AG20443 (cell line): ENCODE measurements at regions not wholly inside any gene's neighbourhood (a gene's known extent, or its start where the extent isn't known, plus 50 kb on each side); places are given as distances from the start of the nearest gene placed in this dataset.
A peak's percentile ranks its signal among the peaks of the same experiment; 100 is the strongest.

Experiments used
- DNase-seq: peaks from one replicate; pipeline ENCODE4 v3.0.0; 2012; ENCODE audit warnings: low spot score, mixed read lengths

DNA sequence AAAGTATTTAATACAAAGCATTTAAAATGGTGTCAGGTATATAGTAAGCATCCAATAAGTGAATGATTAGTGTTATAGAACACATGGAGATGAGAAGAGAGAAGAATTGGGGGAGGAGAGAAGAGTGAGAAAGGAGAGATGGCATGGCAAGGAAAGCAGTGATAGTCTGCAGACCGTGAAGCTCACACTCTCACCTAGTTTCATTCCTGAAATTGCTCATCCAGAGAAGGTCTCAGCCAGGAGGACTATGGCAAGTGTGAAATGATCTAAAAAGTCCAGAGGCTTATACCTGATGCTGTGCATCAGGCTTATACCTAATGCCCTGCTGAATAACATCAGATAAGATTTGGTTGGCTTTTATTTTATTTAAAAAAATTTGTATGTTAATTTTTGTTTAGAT lies 351.6 kb upstream of the KLF12 start:
- DNase-seq = no peak

DNA sequence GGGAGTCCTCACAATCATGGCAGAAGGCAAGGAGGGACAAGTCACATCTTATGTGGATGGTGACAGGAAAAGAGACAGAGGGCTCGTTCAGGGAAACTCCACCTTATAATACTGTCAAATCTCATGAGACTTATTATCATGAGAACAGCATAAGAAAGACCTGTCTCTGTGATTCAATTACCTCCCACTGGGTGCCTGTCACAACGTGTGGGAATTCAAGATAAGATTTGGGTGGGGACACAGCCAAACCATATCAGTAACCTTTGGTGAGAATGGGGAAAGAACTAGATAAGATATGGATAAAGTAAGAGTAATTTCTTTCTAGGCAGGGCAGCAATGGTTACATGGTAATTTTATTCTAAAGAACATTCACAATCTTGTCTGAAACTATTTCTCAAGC lies 344.9 kb upstream of the KLF12 start:
- DNase-seq = no peak

DNA sequence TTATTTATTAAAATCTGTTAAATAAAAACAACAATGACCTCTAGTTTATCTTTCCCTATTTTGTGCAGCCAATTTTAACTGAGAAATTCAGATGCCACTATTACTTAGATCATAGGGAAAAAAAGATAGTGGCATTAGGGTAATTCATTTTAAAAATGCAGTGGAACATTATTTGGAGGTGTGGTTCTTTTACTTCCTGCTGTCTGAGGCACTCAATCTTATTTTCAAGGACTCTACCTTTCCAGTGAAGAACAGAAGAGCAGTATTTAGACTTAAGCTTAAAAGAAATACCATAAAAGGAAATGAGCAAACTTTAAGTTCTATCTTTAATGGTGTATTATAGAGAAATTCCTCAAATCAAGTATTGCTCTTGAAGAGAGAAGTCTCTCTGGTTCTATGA lies 342.6 kb upstream of the KLF12 start:
- no peak for DNase-seq

DNA sequence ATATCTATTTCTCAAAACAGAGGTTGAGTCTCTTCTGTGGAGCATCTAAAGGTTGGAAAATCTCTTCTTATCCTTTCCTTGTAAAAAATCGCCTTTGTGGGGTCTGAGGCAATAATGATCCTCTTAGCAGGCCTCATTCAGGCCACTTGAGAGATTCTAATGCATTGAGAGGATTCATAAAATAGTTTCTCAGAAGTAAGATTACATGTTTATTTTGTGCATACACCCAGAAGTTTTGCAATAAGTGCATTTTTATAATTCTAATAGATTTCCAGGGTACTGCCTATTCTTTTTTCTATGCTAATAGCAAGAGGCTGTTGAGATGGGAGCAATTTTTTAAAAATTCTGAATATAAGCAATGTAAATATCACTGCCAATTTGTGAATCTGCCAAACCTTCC lies 342.2 kb upstream of the KLF12 start:
- DNase-seq = no peak

DNA sequence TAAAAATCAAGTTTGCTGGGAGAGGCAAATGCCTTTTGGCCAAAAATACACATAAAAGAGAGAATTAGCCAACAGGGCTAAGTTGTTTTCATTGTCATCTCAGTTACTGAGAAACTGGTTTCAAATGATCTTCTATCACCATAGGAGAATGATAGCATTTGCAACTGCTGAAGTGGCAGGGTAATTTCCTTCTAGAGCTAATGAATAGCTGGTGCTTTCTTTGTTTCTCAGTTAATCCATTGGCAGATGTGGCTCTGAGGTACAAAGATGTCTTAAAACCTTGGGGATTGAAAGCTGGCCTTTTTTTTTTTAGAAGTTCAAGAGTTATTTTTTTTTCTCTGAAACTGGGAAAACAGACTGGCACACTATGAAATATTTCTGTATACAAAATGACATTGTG lies 332.7 kb upstream of the KLF12 start:
- no peak for DNase-seq

DNA sequence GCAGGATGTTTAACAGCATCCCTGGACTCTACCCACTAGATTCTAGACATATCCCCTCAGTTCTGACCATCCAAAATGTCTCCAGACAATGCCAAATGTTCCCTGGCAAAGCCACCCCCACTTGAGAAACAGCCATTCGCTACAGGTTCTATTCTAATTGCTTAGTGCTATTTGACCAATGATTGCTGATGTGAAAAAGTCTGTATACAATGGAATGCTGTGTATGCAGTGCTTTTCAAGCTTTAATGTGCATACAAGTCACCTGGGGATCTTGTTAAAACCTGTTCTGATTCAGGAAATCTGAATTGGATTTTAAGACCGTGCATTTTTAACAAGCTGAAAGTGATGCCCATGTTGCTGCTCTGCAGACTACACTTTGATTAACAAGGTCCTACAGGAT lies 331.8 kb upstream of the KLF12 start:
- no peak for DNase-seq

DNA sequence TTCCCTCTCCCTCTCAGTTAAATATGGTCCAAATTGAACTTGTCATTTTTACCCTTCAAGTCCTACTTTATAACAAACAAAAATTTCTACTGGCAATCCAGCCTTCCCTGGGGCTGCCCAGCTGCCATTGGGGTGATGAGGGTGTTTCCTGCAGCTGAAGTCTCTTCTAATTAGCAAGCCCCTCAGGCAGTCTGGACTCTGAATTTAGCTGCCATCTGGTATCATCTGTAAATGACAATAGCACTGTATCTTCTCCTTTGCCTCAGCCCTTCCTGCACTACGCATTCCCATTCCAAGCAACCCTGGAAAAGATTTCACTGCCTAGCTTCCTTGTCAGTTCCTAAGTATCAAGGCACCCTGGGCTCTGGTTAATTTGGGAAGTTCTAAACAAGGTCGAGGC lies 331.1 kb upstream of the KLF12 start:
- DNase-seq = no peak

DNA sequence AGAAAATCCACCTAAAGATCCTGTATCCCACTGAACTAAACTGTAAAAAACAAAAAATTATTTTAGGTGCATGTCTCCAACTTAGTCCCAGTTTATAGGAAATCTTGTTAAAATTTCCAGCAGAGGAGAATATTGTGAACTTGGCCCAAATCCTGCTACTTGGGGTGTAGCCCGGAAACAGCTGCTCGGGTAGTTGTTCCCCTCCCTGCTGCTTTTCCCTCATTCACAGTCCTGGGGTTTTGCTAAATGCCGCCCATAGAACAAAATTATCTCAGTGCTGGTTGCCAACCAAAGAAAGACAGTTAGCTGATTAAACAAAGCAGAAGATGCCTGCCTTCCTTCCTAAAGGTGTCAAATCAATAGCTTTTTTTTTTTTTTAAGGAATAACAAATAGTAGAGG lies 330.5 kb upstream of the KLF12 start:
- DNase-seq = peak; percentile 47

DNA sequence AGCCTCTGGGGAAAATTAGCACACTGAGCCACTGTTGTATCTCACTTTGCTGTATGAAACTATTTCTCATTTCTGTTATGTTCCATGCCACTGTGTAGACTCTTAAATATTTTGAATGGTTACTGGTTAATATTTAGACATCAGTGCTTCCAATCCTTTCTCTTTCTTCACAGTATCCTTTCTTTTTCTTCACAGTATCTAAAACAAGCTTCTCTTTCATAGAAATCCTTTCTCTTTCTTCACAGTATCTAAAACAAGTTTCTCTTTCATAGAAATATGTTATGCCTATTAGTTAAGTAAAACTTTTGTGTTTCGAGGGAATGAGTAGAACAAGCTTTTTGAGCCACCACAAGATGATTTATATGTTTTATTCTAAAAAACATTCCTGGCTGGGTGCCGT lies 326.8 kb upstream of the KLF12 start:
- DNase-seq = no peak

DNA sequence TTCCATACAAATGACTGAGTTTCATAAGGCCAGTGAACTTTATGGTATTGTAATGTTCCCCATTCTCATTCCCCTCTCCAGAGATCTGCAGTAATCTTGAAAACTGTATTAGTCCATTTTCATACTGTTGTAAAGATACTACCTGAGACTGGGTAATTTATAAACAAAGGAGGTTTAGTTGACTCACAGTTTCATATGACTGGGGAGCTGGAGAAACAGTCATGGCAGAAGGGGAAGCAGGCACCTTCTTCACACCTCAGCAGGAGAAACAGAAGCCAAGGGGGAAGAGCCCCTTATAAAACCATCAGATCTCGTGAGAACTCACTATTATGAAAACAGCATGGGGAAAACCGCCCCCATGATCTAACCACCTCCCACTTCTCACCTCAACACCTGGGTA lies 318.7 kb upstream of the KLF12 start:
- no peak for DNase-seq

DNA sequence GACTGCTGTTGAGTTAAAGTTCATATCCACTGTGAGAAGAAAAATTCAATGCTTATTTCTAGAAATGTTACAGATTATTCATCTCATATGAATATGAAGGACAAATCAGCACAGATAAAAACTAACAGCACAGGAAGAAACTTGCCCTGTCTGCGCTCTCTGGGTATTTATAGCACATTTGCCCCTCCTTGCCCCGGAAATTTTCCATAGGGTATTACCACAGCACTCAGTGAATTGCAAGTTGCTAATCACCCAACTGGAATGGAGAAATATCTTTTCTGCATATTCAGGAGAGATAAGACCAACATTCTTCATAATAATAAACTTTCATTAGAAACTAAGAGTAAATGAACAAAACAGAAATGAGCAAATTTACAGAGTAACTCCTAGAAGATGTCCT lies 318.0 kb upstream of the KLF12 start:
- no peak for DNase-seq

DNA sequence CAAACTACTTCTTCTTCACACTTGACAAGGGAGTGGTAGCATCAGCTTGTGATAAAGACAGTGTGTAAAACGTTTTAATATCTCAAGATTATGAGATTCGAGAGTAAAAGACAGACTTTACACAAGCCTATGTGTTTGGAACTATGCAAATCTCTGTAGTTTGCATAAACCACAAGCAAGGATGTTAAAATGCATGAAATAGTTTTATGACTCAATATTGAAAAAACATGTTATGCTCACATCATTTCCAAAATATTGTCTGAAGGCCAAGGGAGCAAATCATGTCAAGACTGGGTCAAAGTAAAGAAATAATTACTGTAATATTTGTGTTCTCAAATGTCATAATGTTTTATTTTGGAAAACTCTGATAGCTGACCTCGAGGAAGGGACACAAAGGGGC lies 316.8 kb upstream of the KLF12 start:
- peak; percentile 41 for DNase-seq

DNA sequence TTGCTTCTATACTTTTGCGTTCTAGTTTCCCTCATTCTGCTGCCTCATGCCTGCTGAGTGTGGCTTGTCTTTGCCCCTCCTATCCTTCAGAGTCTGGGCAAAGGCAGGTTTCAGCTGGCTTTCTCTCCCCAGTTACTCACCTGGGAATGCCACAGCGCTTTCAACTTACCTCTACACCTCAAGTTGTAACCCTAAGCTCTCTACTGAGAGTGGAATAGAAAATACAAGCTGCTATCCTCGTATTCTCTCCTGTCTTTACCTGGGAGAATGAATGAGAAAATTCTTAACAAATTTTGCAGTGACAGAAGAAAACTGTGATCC lies 316.3 kb upstream of the KLF12 start:
- DNase-seq = no peak

DNA sequence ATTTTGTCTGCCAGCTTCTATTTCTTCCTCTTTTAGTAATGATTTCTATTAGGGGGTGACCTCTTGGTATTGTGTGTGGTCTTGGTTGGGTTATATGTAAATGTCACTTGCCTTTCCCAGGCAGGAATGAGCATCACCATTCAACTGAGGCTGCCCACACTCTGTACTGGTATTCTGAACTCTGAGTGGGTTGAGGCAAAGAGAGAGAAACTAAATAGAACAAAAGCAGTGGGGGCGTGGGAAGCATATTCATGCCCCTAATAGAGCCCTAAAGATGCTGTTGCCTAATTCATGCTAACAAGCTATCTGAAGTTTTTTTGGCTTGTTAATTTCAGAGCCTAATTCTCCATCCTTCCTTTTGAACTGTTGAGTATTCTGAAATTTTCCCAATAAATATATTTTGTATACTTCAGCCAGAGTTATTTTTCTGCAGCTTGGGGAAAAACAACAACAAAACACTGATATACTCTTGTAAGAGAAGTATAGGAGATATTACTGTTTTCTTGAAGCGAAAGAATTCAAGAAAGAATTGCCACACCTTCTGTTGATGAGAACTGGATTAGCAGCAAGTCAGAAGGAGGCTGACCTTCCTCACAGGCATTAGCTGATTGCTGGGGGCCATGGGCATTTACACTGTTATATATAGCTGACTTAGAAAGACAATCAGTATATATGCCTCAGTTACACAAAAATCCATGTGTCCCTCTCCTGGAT lies 315.8 kb upstream of the KLF12 start:
- no peak for DNase-seq

DNA sequence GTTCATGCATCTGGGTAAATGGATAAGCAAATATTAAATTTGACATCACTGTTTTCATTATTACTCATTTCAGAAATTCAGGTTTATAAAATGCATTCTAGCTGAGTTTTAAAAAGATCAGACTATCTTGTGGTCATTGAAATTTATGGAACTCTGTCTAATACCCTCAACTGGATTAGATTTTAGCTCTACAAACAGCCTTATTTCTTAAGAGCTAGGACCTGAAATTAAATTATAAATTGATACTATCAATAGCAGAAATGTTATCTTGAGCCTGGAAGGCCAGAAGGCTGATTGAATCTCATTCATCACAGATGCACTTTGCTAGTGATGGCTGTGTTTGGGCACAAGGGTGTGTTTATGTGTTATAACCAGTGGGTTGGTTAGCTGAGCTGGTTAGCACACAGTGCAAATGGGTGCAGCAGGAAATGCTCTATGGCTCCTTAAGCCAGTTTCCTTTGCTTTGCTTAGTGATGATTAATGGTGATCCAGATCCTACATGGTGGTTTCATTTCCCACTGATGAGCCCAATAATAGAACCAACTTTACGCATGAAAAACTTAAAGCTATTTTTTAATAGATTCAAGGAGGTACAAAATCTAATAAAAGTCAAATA lies 310.8 kb upstream of the KLF12 start:
- DNase-seq = no peak

DNA sequence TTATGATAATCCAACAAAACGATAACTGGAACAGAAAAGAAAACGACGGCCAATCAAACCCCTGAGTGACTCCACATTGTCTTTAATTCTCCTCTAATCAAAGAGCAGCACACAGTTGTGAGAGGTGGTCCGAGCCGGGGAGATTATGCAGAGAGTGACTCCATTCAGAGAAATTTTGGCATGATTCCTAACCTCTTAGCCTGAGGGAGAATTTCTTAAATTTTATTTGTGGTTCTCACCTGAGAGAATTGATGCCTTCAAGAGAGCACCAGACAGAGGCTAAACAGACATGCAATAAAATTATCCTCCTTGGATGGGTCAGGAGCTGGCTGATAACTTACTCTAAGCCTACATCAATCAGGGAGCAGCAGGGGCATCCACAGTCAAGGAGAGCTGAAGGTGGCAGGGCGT lies 310.0 kb upstream of the KLF12 start:
- DNase-seq = no peak

DNA sequence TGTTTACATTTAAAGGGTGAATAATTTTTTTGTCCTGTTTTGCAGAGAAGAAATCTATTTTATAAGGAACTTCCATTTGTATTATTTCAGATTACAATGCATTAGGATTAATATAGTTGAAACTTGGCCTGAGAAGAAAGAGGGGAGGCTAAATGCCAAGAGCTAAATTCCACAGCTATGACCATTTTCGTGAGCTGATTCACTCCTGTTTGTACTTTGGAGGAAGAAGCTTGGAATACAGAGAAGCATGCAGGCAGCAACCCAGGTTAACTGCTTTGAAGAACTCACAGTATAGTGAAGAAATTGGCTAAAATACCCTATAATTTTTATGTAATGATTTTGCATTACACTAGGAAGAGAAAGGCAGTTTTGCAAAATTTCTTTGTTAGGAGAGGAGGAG lies 309.4 kb upstream of the KLF12 start:
- DNase-seq = peak; percentile 82

DNA sequence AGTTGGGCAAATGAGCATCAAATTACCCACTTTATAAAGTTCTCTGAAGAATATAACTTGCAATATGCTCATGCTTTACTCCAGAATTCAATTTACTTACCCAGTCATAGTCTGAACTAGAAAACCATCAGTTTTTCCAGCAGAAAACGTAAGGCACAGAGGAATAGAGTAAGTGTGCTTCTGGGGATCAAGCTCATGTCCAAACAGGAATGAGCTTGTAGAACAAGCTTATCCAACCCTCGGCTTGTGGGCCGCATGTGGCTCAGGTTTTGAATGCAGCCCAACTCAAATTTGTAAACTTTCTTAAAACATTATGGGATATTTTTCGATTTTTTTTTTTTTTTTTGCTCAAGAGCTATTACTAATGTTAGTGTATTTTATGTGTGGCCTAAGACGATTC lies 308.5 kb upstream of the KLF12 start:
- DNase-seq = no peak

DNA sequence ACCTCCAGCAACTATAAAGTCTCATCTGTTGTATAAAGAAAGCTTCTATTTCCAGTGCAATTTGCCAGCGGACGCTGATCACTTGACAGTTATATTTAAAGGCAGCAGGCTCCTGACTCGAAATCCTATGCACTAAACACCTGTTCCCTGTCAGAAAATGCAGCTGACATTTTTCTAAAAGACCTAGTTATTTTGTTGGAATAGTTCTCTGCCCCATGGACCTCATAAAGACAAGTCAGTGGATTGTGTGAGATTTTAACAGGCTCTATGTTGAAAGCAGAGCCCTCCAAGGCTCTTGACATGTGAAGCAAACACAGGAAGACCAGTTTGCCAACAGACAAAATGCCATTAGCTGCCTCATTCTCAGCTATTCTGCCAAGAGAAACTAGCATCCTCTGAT lies 304.7 kb upstream of the KLF12 start:
- DNase-seq = no peak

DNA sequence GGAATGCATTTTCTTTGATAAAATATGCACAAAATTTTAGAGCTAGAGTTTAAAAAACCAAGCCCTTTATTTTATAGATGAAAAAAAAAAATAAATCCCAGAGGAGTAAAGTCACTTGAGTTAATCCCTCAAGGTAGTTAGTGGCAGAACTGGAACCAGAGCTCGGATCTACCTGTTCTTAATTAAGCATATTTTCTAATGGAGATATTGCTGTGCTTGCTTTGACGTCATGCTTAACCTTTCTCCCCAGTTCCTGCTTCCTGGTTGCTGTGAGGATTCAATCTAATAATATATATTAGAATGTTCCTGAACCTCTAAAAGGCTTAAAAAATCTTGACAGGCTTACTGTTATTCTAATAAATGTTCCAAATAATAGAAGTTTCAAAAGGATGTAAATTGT lies 300.6 kb upstream of the KLF12 start:
- DNase-seq = no peak

DNA sequence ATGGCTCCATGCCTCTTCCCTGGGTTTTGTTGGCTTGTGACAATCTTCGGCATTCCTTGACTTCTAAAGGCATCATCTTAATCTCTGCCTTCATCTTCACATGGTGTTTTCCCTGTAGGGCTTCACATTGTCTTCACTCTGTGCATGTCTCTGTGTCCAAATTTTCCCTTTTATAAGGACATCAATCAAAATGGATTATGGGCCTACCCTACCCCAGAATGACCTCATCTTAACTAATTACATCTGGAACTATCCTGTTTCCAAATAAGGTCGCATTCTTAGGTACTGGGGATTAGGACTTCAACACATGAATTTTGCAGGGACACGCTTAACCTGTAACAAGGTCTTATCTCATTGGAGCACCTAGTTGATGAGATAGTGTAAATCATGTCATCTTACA lies 290.3 kb upstream of the KLF12 start:
- no peak for DNase-seq

DNA sequence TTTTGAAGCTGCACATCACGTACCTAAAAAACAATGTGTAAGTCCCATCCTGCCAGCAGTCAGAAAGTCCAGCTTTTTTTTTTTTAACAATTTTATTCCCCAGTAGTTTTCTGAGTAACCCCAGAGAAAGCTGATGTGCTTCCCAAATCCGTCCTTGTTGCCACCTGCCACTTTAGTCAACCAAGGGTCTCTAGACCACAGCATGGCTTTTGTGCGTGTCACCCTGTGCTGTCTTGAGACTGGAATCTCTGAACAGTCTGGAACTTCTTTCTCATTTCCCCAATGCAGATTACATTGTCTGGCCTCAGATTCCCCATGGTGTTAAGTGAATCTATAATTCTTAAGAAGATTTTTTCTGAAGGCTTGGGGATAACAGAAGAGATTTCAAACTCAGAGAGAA lies 289.2 kb upstream of the KLF12 start:
- DNase-seq = no peak

DNA sequence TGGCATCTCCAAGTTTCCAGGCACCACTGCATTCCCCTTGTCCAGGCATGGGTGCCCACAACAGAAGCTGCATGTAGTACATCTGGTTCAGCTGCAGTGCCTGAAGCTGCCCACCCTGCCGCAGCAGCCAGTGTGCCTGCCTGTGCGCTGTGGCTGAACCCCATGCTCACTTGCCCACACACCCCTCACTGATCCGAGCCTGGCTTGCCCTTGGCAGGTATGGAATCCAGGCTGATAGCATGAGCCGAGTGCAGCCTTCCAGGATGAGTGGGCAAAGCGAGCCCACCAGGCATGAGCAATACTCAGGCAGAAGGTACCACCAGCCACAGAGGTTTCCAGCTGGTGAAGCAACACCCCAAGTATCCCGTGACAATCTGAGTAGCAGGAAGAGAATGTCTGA lies 280.3 kb upstream of the KLF12 start:
- DNase-seq = no peak

DNA sequence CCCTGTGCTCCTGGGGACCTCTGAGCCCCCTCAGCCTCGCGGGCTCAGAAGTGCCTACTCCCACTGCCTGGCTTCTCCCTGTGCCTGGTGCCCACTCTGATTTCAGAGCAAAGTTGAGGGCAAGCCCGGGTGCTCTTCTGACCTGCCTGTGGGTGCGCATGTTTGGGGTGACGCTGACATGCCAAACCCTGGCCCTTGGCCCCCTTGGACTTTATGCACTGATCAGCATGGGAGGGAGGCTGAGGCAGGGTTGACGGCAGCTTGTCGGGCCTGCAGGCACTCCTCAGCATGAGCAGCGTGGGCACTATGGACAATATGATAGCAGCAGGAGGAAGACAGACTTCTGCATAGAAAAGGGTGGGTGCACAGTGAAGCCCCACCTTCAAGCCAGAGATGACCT lies 279.3 kb upstream of the KLF12 start:
- DNase-seq = no peak

DNA sequence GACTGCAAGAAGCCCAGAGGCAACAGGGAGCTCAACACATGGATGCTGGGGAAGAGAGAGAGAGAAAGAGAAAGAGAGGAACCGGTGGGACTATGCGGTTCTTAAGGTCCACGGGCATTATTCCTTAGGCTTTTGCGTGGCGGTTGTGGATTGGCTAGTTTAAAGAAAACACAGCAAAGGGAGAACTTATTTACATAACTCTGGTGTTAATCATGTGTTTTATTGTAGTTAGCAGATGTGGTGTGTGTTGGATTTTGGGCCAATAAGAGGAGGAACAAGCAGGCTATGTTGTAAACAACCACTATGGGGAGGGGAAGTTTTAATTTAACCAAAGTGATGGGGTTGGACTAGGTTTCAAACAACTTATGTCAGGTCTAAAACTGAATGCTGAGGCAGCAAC lies 275.3 kb upstream of the KLF12 start:
- DNase-seq = no peak
